ENCODE measurements at regions not wholly inside any gene's neighbourhood (a gene's known extent, or its start where the extent isn't known, plus 50 kb on each side); places are given as distances from the start of the nearest gene placed in this dataset.

GRCh38 chr5:143748516-143748915 is 63.4 kb upstream of the HMHB1 start:
- TF ChIP-seq CTCF (IDR thresholded peaks at IDR 0.05; ENCODE audit: low read depth, low read length) (no peak), EZH2phosphoT487 (IDR thresholded peaks at IDR 0.05; ENCODE audit: low read depth) (no peak)
